Suprapubic skin (tissue), 3 donors: ENCODE measurements at regions not wholly inside any gene's neighbourhood (a gene's known extent, or its start where the extent isn't known, plus 50 kb on each side); places are given as distances from the start of the nearest gene placed in this dataset.

Source experiments
- CTCF ChIP-seq, 2 donors: fragments of 200-600 bp in 1 of 2; fragments of 450-650 bp in 1 of 2; sonication (generic) in 1 of 2; IDR thresholded peaks; one replicate each; pipeline ENCODE4 v1.5.1; 2016 to 2019; ENCODE audit warnings: antibody characterized with exemption in 2 of 2, mild to moderate bottlenecking in 1 of 2, moderate library complexity in 1 of 2
- POLR2A ChIP-seq, 2 donors: fragments of 450-650 bp; IDR thresholded peaks; one replicate each; pipeline ENCODE4 v1.6.1; 2017; ENCODE audit warnings: antibody characterized with exemption in 2 of 2, mild to moderate bottlenecking in 2 of 2, moderate library complexity in 2 of 2

- TF ChIP-seq CTCF (IDR thresholded peaks at IDR 0.05), result no peak
- TF ChIP-seq POLR2A (IDR thresholded peaks at IDR 0.05), result no peak
These were observed 528.1 kb downstream of the CDH26 start for GRCh38 chr20:60486315-60486714.
